ENCODE measurements at regions not wholly inside any gene's neighbourhood (a gene's known extent, or its start where the extent isn't known, plus 50 kb on each side); places are given as distances from the start of the nearest gene placed in this dataset.

DNA sequence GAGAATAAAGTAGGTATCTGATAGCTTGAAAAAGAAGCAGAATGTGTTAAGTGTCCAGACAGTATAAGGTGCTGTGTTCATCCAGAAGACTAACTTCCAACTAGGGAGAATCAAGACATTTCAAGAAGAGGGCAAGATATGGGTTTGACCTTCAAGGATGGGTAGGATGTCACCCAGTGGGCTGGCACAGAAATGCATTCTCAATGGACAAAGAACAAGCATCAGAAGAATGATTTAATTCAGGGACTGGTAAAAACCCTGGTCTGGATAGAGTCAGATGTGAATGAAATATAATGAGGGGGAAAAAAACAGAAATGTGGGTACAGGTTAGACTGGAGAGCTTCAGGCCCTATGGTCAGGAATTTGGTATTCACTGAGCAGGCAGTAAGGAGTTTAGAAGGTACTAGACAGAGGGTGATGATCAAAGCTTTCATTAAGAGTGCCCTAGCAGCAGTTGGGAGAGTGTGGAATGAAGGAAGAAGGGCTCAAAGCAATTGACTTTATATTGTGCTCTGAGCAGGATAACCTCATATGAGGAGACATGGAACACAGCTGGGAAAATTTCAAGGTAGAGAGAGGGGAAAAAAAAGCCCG, 180.7 kb upstream of the ANK3 start:
- Histone ChIP-seq H3K36me3 (ENCODE audit: insufficient read depth, low read length) (no peaks in the 10 kb centered on the region), H3K4me2 (ENCODE audit: insufficient read depth, low read length) (no peak overlapping the region), H3K4me3 (ENCODE audit: low read depth in 1 of 2, low read length in 2 of 2) (no peak overlapping the region), H2AFZ (ENCODE audit: low read depth, low read length) (no peak overlapping the region), H3K27me3 (ENCODE audit: insufficient read depth, low read length, poor library complexity) (no peaks in the 10 kb centered on the region), H4K20me1 (ENCODE audit: insufficient read depth, low read length) (no peaks in the 10 kb centered on the region), H3K27ac (ENCODE audit: low read length) (no peak overlapping the region), H3K4me1 (ENCODE audit: insufficient read depth, low read length) (no peaks in the 10 kb centered on the region), H3K9ac (ENCODE audit: low read depth, low read length) (no peak overlapping the region), H3K79me2 (ENCODE audit: insufficient read depth, low read length) (no peaks in the 10 kb centered on the region), H3K9me3 (ENCODE audit: insufficient read depth, low read length, severe bottlenecking) (no peaks in the 10 kb centered on the region)
- DNase-seq (no peak), ATAC-seq (ENCODE audit: insufficient read depth, low read depth) (no peak)
- TF ChIP-seq CTCF (IDR thresholded peaks at IDR 0.05; ENCODE audit: borderline replicate concordance, extremely low read depth, low read length, poor library complexity, severe bottlenecking) (no peak), EZH2 (IDR thresholded peaks at IDR 0.05; ENCODE audit: borderline replicate concordance, low read depth, low read length, severe bottlenecking) (no peak)

DNA sequence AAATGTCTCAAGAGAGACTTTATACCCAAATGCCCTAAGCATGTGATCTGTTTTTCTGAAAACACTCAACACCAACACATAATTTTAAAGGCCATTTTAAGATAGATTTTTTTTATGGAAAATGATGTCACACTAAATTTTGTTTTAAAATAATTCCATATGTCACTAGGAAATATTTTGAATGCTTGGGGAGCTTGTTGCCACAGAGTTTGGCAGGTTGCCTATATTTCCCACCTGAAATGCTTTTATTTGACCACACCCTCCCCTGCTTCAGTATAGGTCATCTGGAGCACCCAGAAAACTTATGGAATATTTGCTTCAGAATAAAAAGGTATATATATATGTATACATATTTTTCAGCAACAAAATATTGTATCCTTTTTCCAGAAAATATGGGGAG, 180.0 kb upstream of the ANK3 start:
- Histone ChIP-seq H3K79me2 (ENCODE audit: insufficient read depth, low read length) (no peaks in the 10 kb centered on the region), H3K9me3 (ENCODE audit: insufficient read depth, low read length, severe bottlenecking) (no peaks in the 10 kb centered on the region), H3K4me2 (ENCODE audit: insufficient read depth, low read length) (no peak overlapping the region), H3K27ac (ENCODE audit: low read length) (no peak overlapping the region), H3K36me3 (ENCODE audit: insufficient read depth, low read length) (no peaks in the 10 kb centered on the region), H2AFZ (ENCODE audit: low read depth, low read length) (no peak overlapping the region), H3K4me3 (ENCODE audit: low read depth in 1 of 2, low read length in 2 of 2) (no peak overlapping the region), H3K9ac (ENCODE audit: low read depth, low read length) (no peak overlapping the region), H3K4me1 (ENCODE audit: insufficient read depth, low read length) (no peaks in the 10 kb centered on the region), H4K20me1 (ENCODE audit: insufficient read depth, low read length) (no peaks in the 10 kb centered on the region), H3K27me3 (ENCODE audit: insufficient read depth, low read length, poor library complexity) (no peaks in the 10 kb centered on the region)
- TF ChIP-seq CTCF (IDR thresholded peaks at IDR 0.05; ENCODE audit: borderline replicate concordance, extremely low read depth, low read length, poor library complexity, severe bottlenecking) (no peak), EZH2 (IDR thresholded peaks at IDR 0.05; ENCODE audit: borderline replicate concordance, low read depth, low read length, severe bottlenecking) (no peak)
- ATAC-seq (ENCODE audit: insufficient read depth, low read depth) (no peak), DNase-seq (no peak)

GRCh38 chr10:60566096-60566495, 176.4 kb upstream of the ANK3 start:
- Histone ChIP-seq H2AFZ (ENCODE audit: low read depth, low read length) (no peak overlapping the region), H3K27me3 (ENCODE audit: insufficient read depth, low read length, poor library complexity) (no peaks in the 10 kb centered on the region), H3K36me3 (ENCODE audit: insufficient read depth, low read length) (no peaks in the 10 kb centered on the region), H3K9me3 (ENCODE audit: insufficient read depth, low read length, severe bottlenecking) (no peaks in the 10 kb centered on the region), H3K27ac (ENCODE audit: low read length) (no peak overlapping the region), H3K9ac (ENCODE audit: low read depth, low read length) (no peak overlapping the region), H3K79me2 (ENCODE audit: insufficient read depth, low read length) (no peaks in the 10 kb centered on the region), H3K4me3 (ENCODE audit: low read depth in 1 of 2, low read length in 2 of 2) (no peak overlapping the region), H3K4me1 (ENCODE audit: insufficient read depth, low read length) (no peaks in the 10 kb centered on the region), H3K4me2 (ENCODE audit: insufficient read depth, low read length) (no peak overlapping the region), H4K20me1 (ENCODE audit: insufficient read depth, low read length) (no peaks in the 10 kb centered on the region)
- DNase-seq (no peak), ATAC-seq (ENCODE audit: insufficient read depth, low read depth) (no peak)
- TF ChIP-seq EZH2 (IDR thresholded peaks at IDR 0.05; ENCODE audit: borderline replicate concordance, low read depth, low read length, severe bottlenecking), result no peak

DNA sequence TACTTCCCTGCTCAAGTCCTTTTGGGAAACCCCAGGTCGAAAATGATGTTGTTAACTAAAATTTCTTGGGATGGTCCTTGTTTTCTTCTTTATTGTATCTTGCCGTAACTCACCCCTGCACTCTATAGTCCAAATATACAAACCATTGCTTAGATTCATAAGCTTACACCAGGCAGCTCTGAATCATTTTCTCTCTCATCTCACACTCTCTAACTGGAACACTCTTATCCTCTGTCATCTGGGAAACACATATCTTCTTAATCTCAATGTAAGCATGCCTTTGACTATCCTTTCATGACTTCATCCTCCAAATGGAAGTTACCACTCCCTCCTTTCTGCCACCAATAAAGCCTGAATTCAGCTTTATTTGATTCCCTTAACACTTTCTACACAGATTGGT, 175.8 kb upstream of the ANK3 start:
- no peak overlapping the region for H3K27ac ChIP-seq (ENCODE audit: low read length)
- DNase-seq (no peak), ATAC-seq (ENCODE audit: insufficient read depth, low read depth) (no peak)
- H3K27me3 ChIP-seq (ENCODE audit: insufficient read depth, low read length, poor library complexity), result no peaks in the 10 kb centered on the region
- H3K79me2 ChIP-seq (ENCODE audit: insufficient read depth, low read length), result no peaks in the 10 kb centered on the region
- no peak overlapping the region for H3K9ac ChIP-seq (ENCODE audit: low read depth, low read length)
- no peak overlapping the region for H3K4me2 ChIP-seq (ENCODE audit: insufficient read depth, low read length)
- TF ChIP-seq EZH2 (IDR thresholded peaks at IDR 0.05; ENCODE audit: borderline replicate concordance, low read depth, low read length, severe bottlenecking), result no peak
- TF ChIP-seq CTCF (IDR thresholded peaks at IDR 0.05; ENCODE audit: borderline replicate concordance, extremely low read depth, low read length, poor library complexity, severe bottlenecking), result no peak
- no peaks in the 10 kb centered on the region for H3K9me3 ChIP-seq (ENCODE audit: insufficient read depth, low read length, severe bottlenecking)
- H3K4me3 ChIP-seq (ENCODE audit: low read depth in 1 of 2, low read length in 2 of 2), result no peak overlapping the region
- no peaks in the 10 kb centered on the region for H3K4me1 ChIP-seq (ENCODE audit: insufficient read depth, low read length)
- no peaks in the 10 kb centered on the region for H3K36me3 ChIP-seq (ENCODE audit: insufficient read depth, low read length)
- H4K20me1 ChIP-seq (ENCODE audit: insufficient read depth, low read length), result no peaks in the 10 kb centered on the region
- no peak overlapping the region for H2AFZ ChIP-seq (ENCODE audit: low read depth, low read length)

Measured in DND-41 (cell line).